NCI-H1048 (cell line): ENCODE measurements at regions not wholly inside any gene's neighbourhood (a gene's known extent, or its start where the extent isn't known, plus 50 kb on each side); places are given as distances from the start of the nearest gene placed in this dataset.
"Not testable (repeated sequence)": the region's sequence is repeated elsewhere in the genome, so short reads cannot be mapped to it uniquely, and the experiment has no call there.

Source experiments
- DNase-seq: peaks from one replicate; lab custom pipeline; 2025; lab: John Stamatoyannopoulos, UW

- no peak for DNase-seq
These were observed 203.6 kb downstream of the C12orf75 start for GRCh38 chr12:105534068-105534467.

- DNase-seq = not testable (repeated sequence)
These were observed 204.5 kb downstream of the C12orf75 start for GRCh38 chr12:105535033-105535432.

GRCh38 chr12:105538880-105539279 lies 208.4 kb downstream of the C12orf75 start:
- DNase-seq = no peak

- DNase-seq = no peak
These were observed 209.2 kb downstream of the C12orf75 start for GRCh38 chr12:105539735-105540134.

GRCh38 chr12:105547786-105548185 lies 217.3 kb downstream of the C12orf75 start:
- no peak for DNase-seq

- DNase-seq = no peak
These were observed 218.1 kb downstream of the C12orf75 start for GRCh38 chr12:105548626-105549025.

- DNase-seq = no peak
These were observed 221.6 kb downstream of the C12orf75 start for GRCh38 chr12:105552056-105552455.

GRCh38 chr12:105554223-105554678 lies 223.8 kb downstream of the C12orf75 start:
- no peak for DNase-seq

- no peak for DNase-seq
These were observed 224.4 kb downstream of the C12orf75 start for GRCh38 chr12:105554856-105555255.

- DNase-seq = no peak
These were observed 225.2 kb downstream of the C12orf75 start for GRCh38 chr12:105555556-105556295.

GRCh38 chr12:105559310-105559709 lies 228.8 kb downstream of the C12orf75 start:
- DNase-seq = no peak

GRCh38 chr12:105561546-105562198 lies 231.2 kb downstream of the C12orf75 start:
- no peak for DNase-seq

- no peak for DNase-seq
These were observed 231.9 kb downstream of the C12orf75 start for GRCh38 chr12:105562199-105562971.

- no peak for DNase-seq
These were observed 236.6 kb downstream of the C12orf75 start for GRCh38 chr12:105567061-105567460.

- no peak for DNase-seq
These were observed 239.4 kb downstream of the C12orf75 start for GRCh38 chr12:105569886-105570285.

- no peak for DNase-seq
These were observed 240.5 kb downstream of the C12orf75 start for GRCh38 chr12:105570944-105571343.

GRCh38 chr12:105573574-105573973 lies 243.1 kb downstream of the C12orf75 start:
- DNase-seq = no peak

- no peak for DNase-seq
These were observed 243.7 kb downstream of the C12orf75 start for GRCh38 chr12:105574056-105574715.

- DNase-seq = no peak
These were observed 244.7 kb downstream of the C12orf75 start for GRCh38 chr12:105575235-105575634.

GRCh38 chr12:105576261-105576660 lies 245.8 kb downstream of the C12orf75 start:
- no peak for DNase-seq

- no peak for DNase-seq
These were observed 250.4 kb downstream of the C12orf75 start for GRCh38 chr12:105580821-105581352.

GRCh38 chr12:105581420-105581819 lies 250.9 kb downstream of the C12orf75 start:
- no peak for DNase-seq
